HG02884 (cell line): ENCODE measurements at regions not wholly inside any gene's neighbourhood (a gene's known extent, or its start where the extent isn't known, plus 50 kb on each side); places are given as distances from the start of the nearest gene placed in this dataset.

ENCODE experiments used
- ATAC-seq: cut with Tn5 transposase; IDR thresholded peaks from one replicate; pipeline ENCODE4 v1.9.1; 2021; ENCODE audit warnings: mild to moderate bottlenecking, moderate library complexity; ENCODE audit not compliant: unreplicated experiment

- no peak for ATAC-seq
These were observed 143.2 kb upstream of the PRSS1 start for GRCh38 chr7:142606081-142606480.

GRCh38 chr7:142604671-142605070 lies 144.6 kb upstream of the PRSS1 start:
- no peak for ATAC-seq

- ATAC-seq, result peak; percentile 59
These were observed 145.3 kb upstream of the PRSS1 start for GRCh38 chr7:142603870-142604448.

- no peak for ATAC-seq
These were observed 146.5 kb upstream of the PRSS1 start for GRCh38 chr7:142602756-142603155.

- ATAC-seq, result no peak
These were observed 147.1 kb upstream of the PRSS1 start for GRCh38 chr7:142602183-142602582.

- ATAC-seq, result no peak
These were observed 151.0 kb upstream of the PRSS1 start for GRCh38 chr7:142598297-142598696.

- no peak for ATAC-seq
These were observed 151.7 kb upstream of the PRSS1 start for GRCh38 chr7:142597547-142597946.

GRCh38 chr7:142595816-142596516 lies 153.3 kb upstream of the PRSS1 start:
- no peak for ATAC-seq

- ATAC-seq, result no peak
These were observed 155.2 kb upstream of the PRSS1 start for GRCh38 chr7:142594078-142594477.

- no peak for ATAC-seq
These were observed 156.2 kb upstream of the PRSS1 start for GRCh38 chr7:142593106-142593505.

GRCh38 chr7:142592664-142593063 lies 156.6 kb upstream of the PRSS1 start:
- ATAC-seq, result no peak

- no peak for ATAC-seq
These were observed 157.0 kb upstream of the PRSS1 start for GRCh38 chr7:142592231-142592630.

- ATAC-seq, result no peak
These were observed 158.3 kb upstream of the PRSS1 start for GRCh38 chr7:142590830-142591457.

GRCh38 chr7:142590077-142590476 lies 159.2 kb upstream of the PRSS1 start:
- no peak for ATAC-seq

- ATAC-seq, result peak; percentile 75
These were observed 161.6 kb upstream of the PRSS1 start for GRCh38 chr7:142587578-142588191.

GRCh38 chr7:142586611-142587010 lies 162.7 kb upstream of the PRSS1 start:
- no peak for ATAC-seq

GRCh38 chr7:142585425-142585824 lies 163.8 kb upstream of the PRSS1 start:
- ATAC-seq, result no peak

GRCh38 chr7:142584765-142585164 lies 164.5 kb upstream of the PRSS1 start:
- no peak for ATAC-seq

GRCh38 chr7:142583446-142583845 lies 165.8 kb upstream of the PRSS1 start:
- ATAC-seq, result peak; percentile 72

GRCh38 chr7:142582351-142582750 lies 166.9 kb upstream of the PRSS1 start:
- ATAC-seq, result no peak

GRCh38 chr7:142581341-142581740 lies 167.9 kb upstream of the PRSS1 start:
- peak; percentile 65 for ATAC-seq

GRCh38 chr7:142579946-142580345 lies 169.3 kb upstream of the PRSS1 start:
- no peak for ATAC-seq
